ENCODE measurements at regions not wholly inside any gene's neighbourhood (a gene's known extent, or its start where the extent isn't known, plus 50 kb on each side); places are given as distances from the start of the nearest gene placed in this dataset.

DNA sequence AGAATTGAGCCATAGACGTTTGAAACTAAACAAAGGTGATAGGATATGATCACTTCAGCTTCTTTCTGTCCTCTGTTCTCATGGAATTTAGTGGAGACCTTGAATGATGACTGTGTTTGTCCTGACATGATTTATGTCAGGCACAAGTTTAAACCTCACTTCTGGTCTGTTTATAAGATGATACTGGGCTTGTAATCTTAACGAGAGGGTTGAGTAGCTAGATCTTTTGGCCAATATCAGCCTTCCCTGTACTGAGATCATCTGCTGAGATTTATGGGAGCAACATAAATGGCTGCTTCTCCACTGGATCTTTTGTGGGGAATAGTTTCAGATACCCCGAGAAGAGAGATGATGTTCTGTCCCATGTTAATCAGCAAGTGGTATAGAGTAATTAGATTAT lies 121.8 kb upstream of the OBI1 start:
- no peak for DNase-seq

DNA sequence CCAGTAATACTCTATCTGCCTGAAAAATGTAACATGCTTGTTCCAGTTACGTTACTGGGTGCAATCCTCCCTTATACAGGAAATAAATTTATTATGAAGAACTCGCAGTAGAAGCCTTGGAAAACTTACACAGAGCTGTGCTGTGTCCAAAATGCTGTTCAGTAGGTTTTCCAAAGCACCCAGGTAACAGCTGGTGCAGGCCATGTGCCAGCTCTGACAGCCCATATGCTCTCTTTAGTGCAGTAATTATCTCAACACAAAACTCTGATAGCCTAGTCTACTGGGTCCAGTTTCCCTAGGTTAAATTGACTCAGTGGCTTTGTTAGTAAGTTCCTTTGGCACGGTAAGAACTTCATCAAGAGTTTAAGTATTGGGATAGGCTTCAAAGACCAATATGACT lies 120.7 kb upstream of the OBI1 start:
- no peak for DNase-seq

DNA sequence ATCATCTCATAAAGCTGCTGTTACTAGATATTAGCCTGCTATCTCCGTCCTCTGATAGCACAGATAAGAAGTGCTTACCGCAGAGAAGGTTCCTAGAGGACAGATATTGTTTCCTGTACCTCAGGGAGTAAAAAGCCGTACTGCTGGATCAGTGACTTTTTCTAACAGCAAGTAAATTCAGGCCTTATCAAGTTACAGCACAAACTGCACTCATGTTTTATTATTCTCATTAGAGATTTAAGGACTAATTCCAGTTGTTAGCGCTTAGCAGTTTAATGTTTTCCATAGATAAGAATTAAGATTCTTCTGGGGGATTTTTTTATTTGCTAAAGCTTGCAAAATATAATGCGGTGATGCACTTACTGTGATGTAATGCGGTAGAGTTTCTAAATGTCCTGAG lies 119.0 kb upstream of the OBI1 start:
- DNase-seq = no peak

GRCh38 chr13:78777396-78777795 lies 118.4 kb upstream of the OBI1 start:
- DNase-seq = no peak

DNA sequence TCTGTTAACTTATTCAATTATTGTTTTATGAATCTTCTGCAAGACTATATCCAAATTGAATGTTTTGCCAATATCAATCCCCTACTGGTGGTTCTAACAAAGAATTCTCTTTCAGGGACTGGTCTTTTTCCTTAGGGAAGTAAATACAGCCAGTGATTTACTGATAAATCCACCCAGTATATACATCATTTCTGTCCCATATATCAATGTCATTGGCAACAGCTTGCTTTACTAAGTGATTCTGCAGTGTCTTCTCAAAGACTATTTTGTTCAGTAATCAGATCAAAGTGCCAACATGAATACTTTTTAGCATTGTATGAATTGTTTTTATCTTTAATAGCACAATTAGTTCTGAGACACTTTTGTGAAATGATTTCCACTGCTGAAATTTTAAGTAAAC lies 114.0 kb upstream of the OBI1 start:
- DNase-seq = no peak

- DNase-seq = no peak
Measured at GRCh38 chr13:78770601-78771000, 111.6 kb upstream of the OBI1 start.

DNA sequence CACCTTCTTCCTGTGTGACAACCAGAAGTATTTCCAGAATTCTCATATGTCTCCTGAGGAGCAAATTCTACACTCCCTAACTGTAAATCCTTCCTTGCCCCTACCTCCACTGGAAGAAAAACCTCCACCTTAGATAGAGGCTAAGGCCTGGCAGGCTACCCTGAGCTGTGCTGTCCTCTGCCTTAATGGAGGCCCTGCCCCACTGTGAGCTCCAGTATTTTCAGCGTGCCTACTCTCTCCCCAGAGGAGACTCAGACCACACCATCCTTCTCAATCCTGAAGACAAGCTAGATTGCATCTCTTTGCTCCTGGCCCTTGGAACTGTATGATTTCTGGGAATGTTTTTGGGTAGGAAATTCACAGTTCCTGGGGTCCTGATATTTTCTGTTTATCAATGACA lies 110.0 kb upstream of the OBI1 start:
- DNase-seq = no peak

DNA sequence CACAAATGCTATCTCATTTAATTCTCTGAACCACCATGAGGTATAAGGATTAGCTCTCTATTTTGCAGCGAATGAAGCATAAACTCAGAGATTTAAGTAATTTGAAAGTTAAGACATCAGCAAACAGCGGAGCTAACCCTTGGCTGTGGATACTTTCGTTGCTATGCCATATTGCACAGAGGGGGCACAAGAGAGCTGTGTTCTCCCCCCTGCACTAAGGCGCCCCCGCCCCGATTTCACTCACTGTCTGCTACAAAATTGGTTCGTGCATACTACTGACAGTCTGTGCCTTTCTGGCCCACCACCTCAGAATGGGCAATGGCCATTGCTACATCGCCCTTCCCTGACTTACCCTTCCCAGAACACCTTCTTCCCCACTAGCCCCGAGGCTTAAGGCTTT lies 105.7 kb upstream of the OBI1 start:
- DNase-seq = no peak

DNA sequence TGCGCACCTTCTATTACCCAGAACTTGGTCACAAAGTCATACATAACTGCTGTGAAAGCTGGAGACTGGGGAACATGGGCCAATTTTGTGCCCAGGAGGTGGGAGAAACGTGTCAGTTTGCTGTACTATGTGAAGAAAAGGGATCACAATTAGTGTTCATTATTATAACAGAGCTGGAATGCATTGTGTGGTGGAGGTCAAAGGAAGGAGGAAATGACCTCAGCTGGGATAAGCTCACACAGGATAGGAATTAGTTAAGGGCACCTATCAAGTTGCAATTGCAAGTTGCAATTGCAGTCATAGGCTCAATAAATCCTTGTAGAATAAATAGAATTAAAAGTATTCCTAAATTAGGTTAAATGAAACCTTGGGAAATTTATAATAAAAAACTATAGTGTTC lies 103.9 kb upstream of the OBI1 start:
- no peak for DNase-seq

- DNase-seq = no peak
Measured at GRCh38 chr13:78759704-78760103, 100.7 kb upstream of the OBI1 start.

GRCh38 chr13:78758549-78758948 lies 99.6 kb upstream of the OBI1 start:
- no peak for DNase-seq

DNA sequence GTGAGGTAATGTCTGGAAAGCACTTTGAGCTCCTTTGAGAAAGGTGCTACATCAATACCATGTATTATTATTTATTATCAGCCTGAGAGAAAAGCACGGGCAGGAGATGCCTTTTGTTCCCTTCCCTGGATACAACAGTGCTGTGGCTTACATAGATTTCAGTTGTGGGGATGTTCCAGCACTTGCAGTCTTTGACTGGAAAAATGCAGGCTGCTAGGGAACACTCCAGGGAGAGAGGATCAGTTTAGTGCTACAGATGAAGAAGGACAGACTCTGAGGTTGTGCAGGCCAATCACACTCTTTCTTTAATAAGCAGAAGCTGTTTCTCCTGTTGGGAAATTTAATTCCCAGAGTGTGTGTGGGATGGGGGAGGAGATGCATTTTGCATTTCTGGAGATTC lies 94.5 kb upstream of the OBI1 start:
- no peak for DNase-seq

DNA sequence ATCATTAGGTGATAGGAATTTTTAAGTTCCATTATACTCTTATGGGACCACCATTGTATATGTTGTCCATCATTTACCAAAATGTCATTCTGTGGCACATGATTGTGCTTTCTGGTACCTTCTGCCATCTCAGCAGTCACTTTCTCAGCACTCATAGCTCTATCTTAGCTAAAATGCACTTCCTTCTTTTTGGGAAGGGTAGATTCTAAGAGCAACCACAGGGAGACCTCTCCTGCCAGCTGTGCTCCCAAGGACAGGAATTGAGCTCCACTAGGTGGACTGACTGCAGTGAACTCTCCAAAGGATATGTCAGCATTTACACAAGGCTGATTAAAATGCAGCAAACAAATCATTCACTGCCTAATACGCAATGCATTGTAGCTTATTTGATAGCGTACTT lies 91.8 kb upstream of the OBI1 start:
- DNase-seq = no peak

DNA sequence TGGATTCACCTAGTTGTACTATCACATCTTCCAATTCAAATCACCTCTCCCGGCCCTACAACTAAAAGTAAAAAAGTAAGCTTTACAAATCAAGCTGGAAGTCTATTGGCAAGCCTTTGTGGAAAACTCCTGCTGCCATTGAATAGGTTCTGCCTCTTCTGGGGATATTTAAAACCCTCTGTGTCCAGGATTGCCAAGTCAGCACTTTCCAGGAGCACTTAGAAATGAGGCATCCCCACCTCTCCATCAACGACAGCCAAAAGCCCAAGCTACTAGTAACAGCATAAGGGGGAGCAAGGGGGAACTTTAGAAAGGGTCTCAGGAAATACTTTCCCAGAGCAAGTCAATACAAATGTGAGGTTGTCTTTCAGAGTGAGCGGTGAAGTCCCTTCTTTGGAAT lies 85.0 kb upstream of the OBI1 start:
- no peak for DNase-seq

GRCh38 chr13:78742659-78743058 lies 83.7 kb upstream of the OBI1 start:
- no peak for DNase-seq

GRCh38 chr13:78736142-78736541 lies 77.2 kb upstream of the OBI1 start:
- no peak for DNase-seq

GRCh38 chr13:78732445-78733017 lies 73.6 kb upstream of the OBI1 start:
- no peak for DNase-seq

DNA sequence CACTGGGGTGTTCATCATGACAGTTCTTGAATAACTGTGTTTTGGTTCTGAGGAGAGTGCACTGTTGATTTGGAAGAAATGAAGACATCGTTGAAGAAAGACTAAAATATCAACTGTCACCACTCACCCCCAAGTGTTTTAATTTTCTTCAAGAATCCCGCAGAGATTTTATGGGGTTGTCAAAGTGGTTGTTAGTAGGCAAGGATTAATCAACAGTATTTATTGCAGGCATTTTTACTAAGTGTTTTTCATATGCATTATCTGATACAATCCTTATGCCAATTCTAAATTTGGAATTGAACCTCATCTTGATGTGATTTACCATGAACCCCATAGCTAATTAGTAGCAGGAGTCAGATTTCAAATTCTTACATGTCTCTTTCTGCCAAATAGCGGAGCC lies 63.7 kb upstream of the OBI1 start:
- DNase-seq = no peak

- DNase-seq = no peak
Measured at GRCh38 chr13:78719367-78719766, 60.4 kb upstream of the OBI1 start.

DNA sequence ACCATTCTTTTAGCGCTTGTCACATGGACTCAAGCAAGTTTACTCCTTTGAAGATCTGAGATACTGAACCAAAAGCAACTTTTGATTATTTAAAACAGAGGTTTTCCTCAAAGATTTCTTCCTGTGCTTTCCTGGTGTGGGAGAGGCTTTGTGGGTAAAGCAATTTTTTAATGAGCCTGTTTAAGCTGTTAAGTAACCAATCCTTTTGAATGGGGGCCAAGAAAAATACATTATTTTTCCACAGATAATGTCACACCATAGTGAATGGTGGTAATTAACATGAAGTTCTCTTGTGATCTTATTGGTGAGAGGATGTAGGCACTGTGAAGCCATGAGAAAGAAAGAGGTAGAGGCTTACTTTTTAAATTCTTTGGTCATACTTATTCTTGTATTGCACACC lies 55.8 kb upstream of the OBI1 start:
- no peak for DNase-seq

- DNase-seq = no peak
Measured at GRCh38 chr13:78712831-78713230, 53.9 kb upstream of the OBI1 start.

DNA sequence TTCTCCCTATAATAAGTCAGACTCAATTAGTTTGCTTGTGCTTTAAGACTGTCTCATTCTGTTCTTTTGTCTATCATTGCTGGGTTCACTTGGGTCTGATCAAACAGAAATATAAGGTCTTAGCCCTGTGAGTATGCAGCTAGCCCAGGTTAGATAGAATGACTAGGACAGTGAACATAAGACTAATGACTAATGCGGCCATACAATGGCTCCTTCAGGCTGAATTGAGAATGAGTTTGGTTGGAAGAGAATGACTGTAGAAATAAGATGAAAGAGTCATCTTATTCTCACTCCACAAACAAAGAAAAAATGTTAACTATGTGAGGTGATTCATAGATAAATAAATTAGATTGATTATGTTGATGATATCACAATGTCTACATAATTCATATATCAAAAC lies 50.1 kb upstream of the OBI1 start:
- no peak for DNase-seq
